GM18909 (cell line): ENCODE measurements at regions not wholly inside any gene's neighbourhood (a gene's known extent, or its start where the extent isn't known, plus 50 kb on each side); places are given as distances from the start of the nearest gene placed in this dataset.

Experiments used
- ATAC-seq: cut with Tn5 transposase; IDR thresholded peaks from one replicate; pipeline ENCODE4 v1.9.1; 2021; ENCODE audit warnings: mild to moderate bottlenecking; ENCODE audit not compliant: unreplicated experiment, poor library complexity

GRCh38 chr5:3801967-3802366 is 206.3 kb downstream of the IRX1 start:
- no peak for ATAC-seq

- ATAC-seq: no peak
These were observed 213.8 kb downstream of the IRX1 start for GRCh38 chr5:3809455-3809854.

- ATAC-seq: no peak
These were observed 215.5 kb downstream of the IRX1 start for GRCh38 chr5:3811116-3811515.

GRCh38 chr5:3818624-3819023 is 223.0 kb downstream of the IRX1 start:
- ATAC-seq: no peak

DNA sequence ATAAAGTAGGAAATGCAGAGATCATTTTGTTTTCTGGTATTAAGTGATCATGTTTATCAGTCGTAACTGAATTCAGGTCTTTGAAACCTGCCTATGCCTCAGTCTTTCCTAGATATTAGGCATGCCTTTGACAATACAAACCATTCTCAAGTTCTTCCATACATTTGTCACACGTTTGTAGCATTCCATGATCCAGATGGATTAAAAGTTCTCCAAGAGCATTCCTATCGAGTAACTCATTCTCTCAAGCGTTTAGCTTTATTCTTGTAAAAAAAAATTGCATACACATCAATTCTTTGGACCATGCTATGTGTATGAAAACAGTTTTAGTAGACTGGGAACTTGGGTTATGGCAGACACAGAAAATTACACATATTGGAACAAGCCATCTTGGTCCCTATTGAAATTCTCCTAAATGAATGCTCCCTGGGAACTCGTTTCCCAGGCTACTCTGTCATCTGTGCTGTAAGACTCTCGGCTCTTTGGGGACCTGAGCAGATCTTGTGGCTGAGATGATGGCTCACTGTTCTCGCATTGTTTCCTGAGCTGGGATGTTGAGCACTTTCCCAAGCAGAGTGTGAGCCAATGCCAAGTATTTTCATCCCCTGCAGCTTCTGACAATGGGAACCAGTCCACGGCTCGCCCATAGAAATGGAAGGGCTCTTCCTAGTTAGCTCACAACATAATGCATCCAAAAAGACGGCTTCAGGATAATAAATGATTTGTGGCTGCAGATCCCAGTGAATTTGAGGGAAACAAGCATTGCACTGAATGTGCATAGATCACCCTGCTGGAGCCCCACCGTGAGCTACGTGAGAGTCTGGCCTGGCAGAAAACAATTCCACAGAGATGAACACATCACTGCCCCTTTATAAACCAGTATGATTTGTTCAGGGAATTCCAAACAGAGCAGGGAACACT is 230.2 kb downstream of the IRX1 start:
- no peak for ATAC-seq

DNA sequence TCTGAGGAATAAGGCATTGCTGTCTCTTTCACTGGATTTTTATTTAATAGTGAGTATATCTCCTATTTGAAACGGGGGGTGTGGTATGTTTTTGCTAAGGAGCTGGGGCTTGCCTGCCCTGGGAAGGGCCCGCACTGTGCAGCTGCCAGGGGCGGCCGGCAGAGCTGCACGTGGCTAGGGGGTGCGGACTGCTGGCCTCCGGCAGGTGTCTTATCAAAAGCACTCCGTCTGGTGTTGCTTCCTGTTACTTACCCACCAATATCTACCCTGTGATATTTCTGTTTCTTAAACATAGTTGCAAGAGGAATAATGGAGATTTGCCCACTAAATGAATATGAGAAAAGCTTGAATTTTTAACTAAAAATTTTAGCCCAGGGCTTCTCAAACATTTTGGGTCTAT is 232.0 kb downstream of the IRX1 start:
- ATAC-seq: no peak

DNA sequence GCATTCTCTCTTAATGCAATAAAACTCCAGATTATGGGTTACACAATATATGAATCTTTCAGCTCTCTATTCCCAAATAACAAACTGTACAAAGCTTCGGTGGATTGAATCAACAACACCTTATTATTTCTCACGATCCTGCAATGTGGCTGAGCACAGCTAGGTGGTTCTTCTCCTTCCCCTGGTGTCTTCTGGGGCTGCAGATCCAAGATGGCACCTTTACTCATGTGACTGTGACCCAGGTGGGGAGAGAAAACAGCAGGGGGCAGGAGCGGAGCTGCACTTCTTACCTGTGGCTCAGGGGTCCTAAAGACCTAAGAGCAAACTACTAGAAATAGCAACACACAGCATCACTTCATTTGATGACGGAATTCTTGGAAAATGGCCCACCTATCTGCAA is 233.1 kb downstream of the IRX1 start:
- ATAC-seq: no peak

DNA sequence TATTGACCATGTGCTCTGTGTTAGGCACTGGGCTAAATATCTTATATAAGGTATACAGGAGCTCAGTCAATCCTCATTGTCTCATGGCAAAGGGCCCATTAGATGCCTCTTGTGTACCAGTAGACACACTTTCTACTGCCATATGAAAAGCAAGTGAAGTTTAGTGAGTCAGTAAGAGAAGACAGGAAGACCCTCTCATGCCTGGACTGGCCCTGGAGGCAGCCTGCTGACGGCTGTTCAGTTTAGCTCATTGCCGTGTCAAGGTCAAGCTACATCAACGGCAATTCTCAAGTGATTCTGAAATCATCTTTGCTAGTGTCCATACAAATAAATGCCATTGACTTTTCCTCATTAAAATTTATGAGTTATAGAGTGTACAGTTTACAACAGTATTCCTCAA is 237.9 kb downstream of the IRX1 start:
- ATAC-seq: no peak

GRCh38 chr5:3835811-3836210 is 240.2 kb downstream of the IRX1 start:
- no peak for ATAC-seq

GRCh38 chr5:3836528-3836927 is 240.9 kb downstream of the IRX1 start:
- ATAC-seq: no peak

DNA sequence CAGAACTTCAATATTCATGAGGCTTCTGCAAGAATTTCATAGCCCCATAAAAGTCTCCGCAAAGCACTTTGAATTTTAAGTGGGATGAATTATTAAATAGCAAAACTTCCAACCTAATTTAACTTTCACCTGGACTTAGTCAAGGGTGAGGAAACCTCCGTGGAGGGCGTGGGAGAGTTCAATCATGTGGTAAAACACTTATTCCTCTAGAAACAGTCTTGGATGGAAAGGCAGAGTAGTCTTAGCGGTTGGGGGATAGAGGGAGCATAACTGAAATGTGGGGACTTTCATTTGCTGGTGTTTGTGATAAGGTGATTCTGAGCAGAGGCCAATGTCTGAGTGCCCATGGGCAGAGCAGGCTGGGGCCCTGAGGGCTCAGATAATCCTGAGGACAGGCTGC is 241.9 kb downstream of the IRX1 start:
- ATAC-seq: no peak

DNA sequence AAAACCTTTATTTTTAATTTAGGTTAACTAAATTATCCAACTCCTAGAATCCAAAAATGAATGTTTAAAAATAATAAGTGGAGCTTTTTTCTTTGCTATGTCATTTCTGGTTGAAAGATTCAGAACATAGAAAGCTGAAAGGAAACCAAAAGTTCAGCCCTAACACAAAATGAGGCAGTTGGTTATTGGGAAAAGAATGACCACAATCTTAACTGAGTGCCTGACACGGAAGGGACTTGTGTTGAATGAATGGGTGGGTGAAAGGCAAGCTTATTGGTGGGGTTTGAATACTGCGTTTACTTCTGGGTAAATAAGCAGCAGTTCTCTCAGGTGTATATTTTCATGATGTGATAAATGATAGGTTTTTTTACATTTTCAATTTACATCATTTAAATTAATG is 243.5 kb downstream of the IRX1 start:
- no peak for ATAC-seq

DNA sequence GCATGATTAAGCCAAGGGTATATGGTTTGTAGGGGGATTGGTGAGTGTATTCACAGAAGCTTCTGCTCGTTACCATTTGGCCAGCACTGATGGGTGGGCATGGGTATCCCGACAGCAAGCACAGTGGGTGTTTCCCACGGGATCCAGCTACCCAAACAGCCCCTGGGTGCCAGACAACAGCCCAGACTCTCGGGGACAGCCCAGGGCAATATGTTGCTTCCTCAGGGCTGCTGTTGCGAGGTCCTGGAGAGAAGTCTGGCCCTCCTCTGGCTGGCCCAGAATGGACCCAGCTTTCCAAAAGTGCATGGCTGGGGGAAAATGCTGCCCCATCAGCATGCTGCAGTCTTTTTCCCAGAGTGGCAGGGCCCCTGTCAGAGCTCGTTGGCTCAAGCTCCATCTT is 247.0 kb downstream of the IRX1 start:
- no peak for ATAC-seq

- no peak for ATAC-seq
These were observed 248.1 kb downstream of the IRX1 start for GRCh38 chr5:3843706-3844105.

DNA sequence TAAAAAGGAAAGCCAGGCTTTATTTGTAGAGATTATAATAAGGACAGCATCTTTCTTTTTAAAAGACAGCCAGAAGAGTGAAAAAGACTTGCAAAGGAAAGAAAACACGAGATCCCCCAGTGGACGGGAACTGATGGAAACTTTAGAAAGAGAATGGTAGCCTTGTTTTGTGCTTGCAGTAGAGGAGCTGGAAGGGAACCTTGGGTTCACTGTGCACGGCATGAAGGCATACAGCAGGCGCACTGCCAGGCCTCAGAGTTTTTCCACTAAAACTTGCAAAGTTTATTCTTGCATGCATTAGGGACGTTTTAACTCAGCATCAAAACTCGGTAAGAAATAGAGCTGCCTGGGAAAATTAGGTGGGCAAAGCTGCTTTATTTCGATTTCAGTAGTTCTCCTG is 248.6 kb downstream of the IRX1 start:
- no peak for ATAC-seq

- ATAC-seq: no peak
These were observed 249.6 kb downstream of the IRX1 start for GRCh38 chr5:3845230-3845629.

DNA sequence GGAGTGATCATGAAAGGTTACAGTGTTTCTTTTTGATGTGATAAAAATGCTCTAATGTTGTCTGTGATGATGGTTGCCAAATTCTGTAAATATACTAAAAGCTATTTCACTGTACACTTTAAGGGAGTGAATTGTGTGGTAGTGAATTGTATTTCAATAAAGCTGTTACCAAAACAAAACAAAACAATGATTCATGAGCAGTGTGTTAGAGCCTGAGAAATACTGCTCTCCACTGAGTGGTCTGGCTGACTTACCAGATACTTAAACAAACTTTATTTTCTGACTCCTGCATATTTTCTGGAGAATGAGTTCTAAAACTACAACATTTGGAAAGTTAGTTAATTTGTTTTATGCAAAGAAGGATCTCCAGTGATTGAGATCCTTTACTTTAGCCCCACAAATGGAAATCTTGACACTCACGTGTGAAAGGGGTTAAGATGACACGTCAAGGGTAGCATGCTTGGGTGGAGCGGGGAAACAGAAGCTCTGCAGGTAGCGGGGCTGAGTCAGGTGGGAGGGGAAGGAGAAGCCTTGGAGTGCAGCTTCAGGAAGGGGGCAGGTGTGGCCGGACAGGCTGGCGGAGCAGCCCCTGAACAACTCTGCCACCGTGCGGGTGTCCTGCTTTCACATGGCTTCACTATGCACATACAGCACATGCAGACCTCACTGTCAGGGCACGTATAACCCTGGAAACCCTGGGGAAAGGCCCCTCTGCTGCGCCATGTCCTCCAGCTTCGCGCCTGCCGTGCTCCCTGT is 256.7 kb downstream of the IRX1 start:
- no peak for ATAC-seq

DNA sequence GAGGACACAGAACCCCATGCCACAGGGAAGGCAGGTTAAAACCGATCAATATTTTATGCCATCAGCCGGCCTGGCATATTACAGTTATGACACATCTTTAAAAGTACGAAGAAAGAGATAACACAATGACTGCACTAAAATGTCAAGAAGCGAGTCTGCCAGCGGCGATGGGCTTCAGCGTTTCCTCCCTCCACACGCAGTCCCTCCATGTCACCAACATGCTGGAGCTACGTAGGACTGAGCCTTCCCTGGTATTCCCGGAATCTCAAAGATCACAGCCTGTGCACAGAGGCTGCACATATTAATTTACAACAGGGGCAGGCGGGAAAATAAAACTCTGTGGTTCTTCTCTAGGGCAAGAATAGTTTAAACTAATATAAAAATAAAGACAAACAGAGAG is 257.7 kb downstream of the IRX1 start:
- ATAC-seq: no peak

- ATAC-seq: no peak
These were observed 258.7 kb downstream of the IRX1 start for GRCh38 chr5:3854188-3854821.

GRCh38 chr5:3856036-3856435 is 260.4 kb downstream of the IRX1 start:
- no peak for ATAC-seq

GRCh38 chr5:3858524-3858923 is 262.9 kb downstream of the IRX1 start:
- ATAC-seq: no peak
